Fibroblast of lung (primary cell): ENCODE measurements at regions not wholly inside any gene's neighbourhood (a gene's known extent, or its start where the extent isn't known, plus 50 kb on each side); places are given as distances from the start of the nearest gene placed in this dataset.

Experiments used
- EZH2 ChIP-seq: IDR thresholded peaks from 2 replicates; pipeline ENCODE4 v1.5.1; 2012; ENCODE audit warnings: low read length, control low read depth, mild to moderate bottlenecking; ENCODE audit errors: missing control alignments
- TF ChIP-seq, protein P1 (sequence below), 2 donors: IDR thresholded peaks in 1 of 2; conservative IDR thresholded peaks in 1 of 2; 1 replicate in 1 of 2; 2 replicates in 1 of 2; pipeline ENCODE4 v1.5.1; 2011 to 2012; ENCODE audit warnings: low read length in 2 of 2, control low read depth in 1 of 2, inconsistent platforms in 1 of 2, low read depth in 1 of 2, mild to moderate bottlenecking in 1 of 2

DNA sequence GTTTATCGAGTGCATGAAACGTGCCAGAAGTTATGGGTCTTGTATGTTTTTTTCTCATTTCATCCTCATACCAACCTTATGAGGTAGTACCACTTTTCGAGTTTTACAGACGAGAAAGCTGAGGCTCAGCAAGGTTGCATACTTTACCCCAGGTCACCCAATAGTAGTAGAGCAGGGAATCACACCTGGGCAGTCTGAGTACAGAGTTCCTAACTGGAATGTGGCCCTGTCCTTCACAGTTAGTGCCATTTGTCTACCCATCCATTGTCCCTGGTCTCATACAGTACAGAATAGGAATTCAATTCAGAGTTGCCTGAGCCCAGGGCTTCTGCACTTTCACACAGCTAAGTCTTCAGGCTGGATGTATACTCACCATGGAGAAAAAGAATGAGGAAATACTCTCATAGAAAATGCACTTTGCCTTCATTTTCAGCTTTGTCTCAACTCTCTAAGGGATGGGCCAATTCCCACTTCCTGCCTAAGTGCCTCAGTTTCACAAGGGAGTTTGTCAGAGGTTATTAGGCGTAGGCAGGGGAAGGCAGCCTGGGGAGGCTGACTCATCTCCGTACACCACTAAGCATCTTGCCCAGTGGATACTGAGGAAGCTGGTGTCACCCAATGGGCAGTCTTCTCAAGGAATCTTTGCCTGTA lies 93.2 kb downstream of the TMEM212 start:
- TF ChIP-seq, protein P1, sequence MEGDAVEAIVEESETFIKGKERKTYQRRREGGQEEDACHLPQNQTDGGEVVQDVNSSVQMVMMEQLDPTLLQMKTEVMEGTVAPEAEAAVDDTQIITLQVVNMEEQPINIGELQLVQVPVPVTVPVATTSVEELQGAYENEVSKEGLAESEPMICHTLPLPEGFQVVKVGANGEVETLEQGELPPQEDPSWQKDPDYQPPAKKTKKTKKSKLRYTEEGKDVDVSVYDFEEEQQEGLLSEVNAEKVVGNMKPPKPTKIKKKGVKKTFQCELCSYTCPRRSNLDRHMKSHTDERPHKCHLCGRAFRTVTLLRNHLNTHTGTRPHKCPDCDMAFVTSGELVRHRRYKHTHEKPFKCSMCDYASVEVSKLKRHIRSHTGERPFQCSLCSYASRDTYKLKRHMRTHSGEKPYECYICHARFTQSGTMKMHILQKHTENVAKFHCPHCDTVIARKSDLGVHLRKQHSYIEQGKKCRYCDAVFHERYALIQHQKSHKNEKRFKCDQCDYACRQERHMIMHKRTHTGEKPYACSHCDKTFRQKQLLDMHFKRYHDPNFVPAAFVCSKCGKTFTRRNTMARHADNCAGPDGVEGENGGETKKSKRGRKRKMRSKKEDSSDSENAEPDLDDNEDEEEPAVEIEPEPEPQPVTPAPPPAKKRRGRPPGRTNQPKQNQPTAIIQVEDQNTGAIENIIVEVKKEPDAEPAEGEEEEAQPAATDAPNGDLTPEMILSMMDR (conservative IDR thresholded peaks at IDR 0.05 in 1 of 2, IDR thresholded peaks at IDR 0.05 in 1 of 2; ENCODE audit: low read depth in 1 of 2, low read length in 2 of 2), result no peak
- no peak for TF ChIP-seq EZH2
